HG02840 (cell line): ENCODE measurements at regions not wholly inside any gene's neighbourhood (a gene's known extent, or its start where the extent isn't known, plus 50 kb on each side); places are given as distances from the start of the nearest gene placed in this dataset.
"Not testable (repeated sequence)": the region's sequence is repeated elsewhere in the genome, so short reads cannot be mapped to it uniquely, and the experiment has no call there.

Source experiments
- ATAC-seq: cut with Tn5 transposase; IDR thresholded peaks from one replicate; pipeline ENCODE4 v1.9.1; 2021; ENCODE audit warnings: mild to moderate bottlenecking, moderate library complexity, moderate number of reproducible peaks; ENCODE audit not compliant: unreplicated experiment, low FRiP score

- ATAC-seq: no peak
Observed at GRCh38 chr15:70248116-70249025, 150.7 kb upstream of the TLE3 start.

- no peak for ATAC-seq
Observed at GRCh38 chr15:70247281-70247680, 149.6 kb upstream of the TLE3 start.

GRCh38 chr15:70246623-70247220 is 149.0 kb upstream of the TLE3 start:
- ATAC-seq: no peak

- ATAC-seq: no peak
Observed at GRCh38 chr15:70245932-70246622, 148.4 kb upstream of the TLE3 start.

GRCh38 chr15:70244978-70245542 is 147.3 kb upstream of the TLE3 start:
- ATAC-seq: no peak

- no peak for ATAC-seq
Observed at GRCh38 chr15:70243686-70244540, 146.2 kb upstream of the TLE3 start.

- ATAC-seq: no peak
Observed at GRCh38 chr15:70242951-70243685, 145.4 kb upstream of the TLE3 start.

GRCh38 chr15:70241561-70242320 is 144.0 kb upstream of the TLE3 start:
- no peak for ATAC-seq

- no peak for ATAC-seq
Observed at GRCh38 chr15:70240820-70241430, 143.2 kb upstream of the TLE3 start.

GRCh38 chr15:70240082-70240481 is 142.4 kb upstream of the TLE3 start:
- ATAC-seq: peak; percentile 77

- no peak for ATAC-seq
Observed at GRCh38 chr15:70238917-70239316, 141.2 kb upstream of the TLE3 start.

GRCh38 chr15:70237626-70238025 is 139.9 kb upstream of the TLE3 start:
- no peak for ATAC-seq

- ATAC-seq: no peak
Observed at GRCh38 chr15:70236341-70237086, 138.8 kb upstream of the TLE3 start.

- no peak for ATAC-seq
Observed at GRCh38 chr15:70235347-70235746, 137.6 kb upstream of the TLE3 start.

- ATAC-seq: no peak
Observed at GRCh38 chr15:70234256-70234905, 136.7 kb upstream of the TLE3 start.

GRCh38 chr15:70231484-70231883 is 133.8 kb upstream of the TLE3 start:
- no peak for ATAC-seq

GRCh38 chr15:70227918-70228317 is 130.2 kb upstream of the TLE3 start:
- not testable (repeated sequence) for ATAC-seq
